ENCODE measurements at regions not wholly inside any gene's neighbourhood (a gene's known extent, or its start where the extent isn't known, plus 50 kb on each side); places are given as distances from the start of the nearest gene placed in this dataset.

DNA sequence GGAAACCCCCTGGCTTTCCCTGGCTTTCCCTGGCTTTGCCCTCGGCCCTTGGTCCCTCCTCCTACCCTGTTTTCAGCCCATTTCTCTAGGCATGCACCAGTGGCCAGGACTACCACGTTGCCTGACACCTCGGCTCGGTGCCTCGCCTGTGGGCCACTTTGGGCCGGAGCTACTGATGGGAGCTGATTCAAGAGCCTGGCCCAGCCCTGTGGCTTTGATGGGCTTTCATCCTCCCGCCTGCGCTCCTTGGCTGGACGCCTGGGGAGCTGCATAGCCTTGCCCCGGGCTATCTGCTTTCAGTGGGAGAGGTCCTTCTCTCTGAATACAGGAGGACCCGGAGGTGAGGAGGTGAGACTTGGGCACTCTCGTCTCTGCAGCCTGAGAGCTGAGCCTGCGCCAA lies 192.7 kb upstream of the HES1 start:
- Histone ChIP-seq H3K27me3 (ENCODE audit: control insufficient read depth in 5 of 5, insufficient read depth in 4 of 5, low read length in 5 of 5) (peaks cover 0 to 4% (median 0%) of the 10 kb centered on the region in 5 donors), H3K4me1 (ENCODE audit: control insufficient read depth in 5 of 5, insufficient read depth in 5 of 5, low read length in 5 of 5) (peaks cover 0 to 7% (median 0%) of the 10 kb centered on the region in 5 donors), H3K36me3 (ENCODE audit: control insufficient read depth in 5 of 5, insufficient read depth in 5 of 5, low read length in 5 of 5) (no peaks in the 10 kb centered on the region), H3K27ac (ENCODE audit: low read depth, low read length) (no peak overlapping the region), H3K4me3 (ENCODE audit: low read depth in 1 of 5, low read length in 5 of 5) (no peak overlapping the region), H3K9ac (ENCODE audit: low read length in 5 of 5) (no peak overlapping the region), H3K9me3 (ENCODE audit: control insufficient read depth in 5 of 5, low read length in 5 of 5) (no peaks in the 10 kb centered on the region)

DNA sequence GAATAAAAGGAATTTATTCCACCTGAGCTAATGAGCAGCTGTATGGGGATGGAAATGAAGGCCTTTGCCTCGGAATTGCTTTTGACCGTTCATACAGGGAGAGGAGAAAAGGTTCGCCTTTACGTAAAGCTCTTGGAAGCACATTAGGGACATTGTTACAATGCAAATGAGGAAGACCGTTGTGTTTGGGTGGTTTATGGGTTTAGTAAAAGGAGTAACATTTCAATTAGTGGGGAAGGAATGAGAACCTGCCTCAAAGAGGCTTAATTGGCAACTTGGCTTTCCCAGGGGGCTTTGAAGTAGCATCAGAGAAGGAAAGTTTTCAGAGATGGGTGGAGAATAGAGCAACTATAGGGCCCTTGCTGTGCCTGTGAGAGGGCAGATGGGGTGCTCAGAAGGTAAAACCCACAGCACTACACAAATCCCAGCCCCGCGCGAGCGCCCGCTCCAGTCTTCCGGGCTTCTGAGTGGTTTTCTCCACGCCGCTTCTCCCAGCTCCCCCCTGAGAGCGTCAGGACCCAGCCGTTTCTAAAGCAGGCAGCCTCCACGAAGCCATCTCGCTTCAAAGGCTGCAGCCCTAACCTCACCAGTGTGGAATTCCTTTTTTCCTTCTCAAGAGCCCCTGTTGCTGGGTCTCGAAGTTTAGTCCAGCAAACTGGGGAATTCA lies 192.0 kb upstream of the HES1 start:
- no peaks in the 10 kb centered on the region for H3K36me3 ChIP-seq (ENCODE audit: control insufficient read depth in 5 of 5, insufficient read depth in 5 of 5, low read length in 5 of 5)
- no peak overlapping the region for H3K27ac ChIP-seq (ENCODE audit: low read depth, low read length)
- H3K27me3 ChIP-seq (ENCODE audit: control insufficient read depth in 5 of 5, insufficient read depth in 4 of 5, low read length in 5 of 5) = peaks cover 0 to 6% (median 0%) of the 10 kb centered on the region in 5 donors
- H3K9ac ChIP-seq (ENCODE audit: low read length in 5 of 5) = no peak overlapping the region
- H3K4me3 ChIP-seq (ENCODE audit: low read depth in 1 of 5, low read length in 5 of 5) = no peak overlapping the region
- peaks cover 0 to 7% (median 0%) of the 10 kb centered on the region in 5 donors for H3K4me1 ChIP-seq (ENCODE audit: control insufficient read depth in 5 of 5, insufficient read depth in 5 of 5, low read length in 5 of 5)
- H3K9me3 ChIP-seq (ENCODE audit: control insufficient read depth in 5 of 5, low read length in 5 of 5) = no peaks in the 10 kb centered on the region

DNA sequence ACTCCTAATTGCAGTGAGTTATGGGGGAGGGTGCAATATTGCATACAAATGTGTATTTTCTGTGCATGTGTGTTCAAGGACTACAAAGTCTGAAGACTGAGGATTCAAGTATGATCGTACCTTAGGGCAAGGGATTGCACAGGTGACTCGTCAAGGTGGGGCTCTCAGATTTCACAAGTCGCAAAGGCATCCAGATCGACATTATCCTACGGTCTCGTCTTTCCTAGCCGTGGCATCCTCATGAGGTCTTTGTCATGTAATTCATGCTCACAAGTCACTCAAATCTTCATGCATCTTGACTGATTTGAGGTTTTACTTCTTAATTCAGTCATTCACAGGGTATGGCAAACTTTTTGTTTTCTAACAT lies 191.4 kb upstream of the HES1 start:
- Histone ChIP-seq H3K27ac (ENCODE audit: low read depth, low read length) (no peak overlapping the region), H3K9ac (ENCODE audit: low read length in 5 of 5) (no peak overlapping the region), H3K27me3 (ENCODE audit: control insufficient read depth in 5 of 5, insufficient read depth in 4 of 5, low read length in 5 of 5) (peaks cover 0 to 6% (median 0%) of the 10 kb centered on the region in 5 donors), H3K4me3 (ENCODE audit: low read depth in 1 of 5, low read length in 5 of 5) (no peak overlapping the region), H3K4me1 (ENCODE audit: control insufficient read depth in 5 of 5, insufficient read depth in 5 of 5, low read length in 5 of 5) (peaks cover 0 to 7% (median 0%) of the 10 kb centered on the region in 5 donors), H3K36me3 (ENCODE audit: control insufficient read depth in 5 of 5, insufficient read depth in 5 of 5, low read length in 5 of 5) (no peaks in the 10 kb centered on the region), H3K9me3 (ENCODE audit: control insufficient read depth in 5 of 5, low read length in 5 of 5) (no peaks in the 10 kb centered on the region)

DNA sequence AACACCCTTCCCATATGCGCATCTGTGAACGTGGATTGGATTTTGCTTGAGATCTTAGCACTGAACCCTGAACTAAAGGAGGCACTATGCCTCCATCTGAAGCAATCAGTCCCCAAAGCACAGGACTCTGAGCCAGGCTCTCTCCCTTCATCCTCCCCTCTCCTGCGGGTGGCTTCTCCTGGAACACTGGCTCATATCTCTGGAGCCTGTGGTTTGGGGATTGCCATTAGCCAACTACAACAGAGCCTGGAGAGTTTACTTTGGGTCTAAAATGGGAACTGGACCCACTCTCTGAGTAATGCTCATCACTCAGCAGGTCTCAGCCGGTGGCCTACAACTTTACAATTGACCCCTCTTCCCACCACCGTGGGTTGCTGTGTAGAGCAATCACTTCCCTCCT lies 190.8 kb upstream of the HES1 start:
- Histone ChIP-seq H3K27me3 (ENCODE audit: control insufficient read depth in 5 of 5, insufficient read depth in 4 of 5, low read length in 5 of 5) (peaks cover 0 to 6% (median 0%) of the 10 kb centered on the region in 5 donors), H3K4me3 (ENCODE audit: low read depth in 1 of 5, low read length in 5 of 5) (no peak overlapping the region), H3K4me1 (ENCODE audit: control insufficient read depth in 5 of 5, insufficient read depth in 5 of 5, low read length in 5 of 5) (peaks cover 0 to 7% (median 0%) of the 10 kb centered on the region in 5 donors), H3K9ac (ENCODE audit: low read length in 5 of 5) (no peak overlapping the region), H3K27ac (ENCODE audit: low read depth, low read length) (no peak overlapping the region), H3K36me3 (ENCODE audit: control insufficient read depth in 5 of 5, insufficient read depth in 5 of 5, low read length in 5 of 5) (no peaks in the 10 kb centered on the region), H3K9me3 (ENCODE audit: control insufficient read depth in 5 of 5, low read length in 5 of 5) (no peaks in the 10 kb centered on the region)

DNA sequence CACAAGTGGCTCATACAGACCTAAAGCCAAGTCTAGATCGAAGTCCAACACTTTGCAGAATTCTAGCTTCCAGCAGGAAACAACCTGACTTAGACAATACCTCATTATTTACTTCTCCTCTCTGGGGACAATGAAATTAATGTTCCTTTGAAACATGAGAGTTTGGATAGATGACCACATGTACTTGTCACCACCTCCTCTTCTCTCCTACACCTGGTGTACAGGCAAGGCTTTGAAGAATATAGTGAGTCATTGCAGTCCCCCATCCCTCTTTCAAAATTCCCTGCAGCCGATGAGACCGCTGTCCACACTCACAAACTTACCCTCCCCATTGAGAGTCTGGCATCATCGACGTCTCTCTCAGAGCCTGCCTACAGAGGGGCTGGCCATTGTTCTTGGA lies 189.0 kb upstream of the HES1 start:
- Histone ChIP-seq H3K9me3 (ENCODE audit: control insufficient read depth in 5 of 5, low read length in 5 of 5) (no peaks in the 10 kb centered on the region), H3K4me3 (ENCODE audit: low read depth in 1 of 5, low read length in 5 of 5) (no peak overlapping the region), H3K4me1 (ENCODE audit: control insufficient read depth in 5 of 5, insufficient read depth in 5 of 5, low read length in 5 of 5) (peaks cover 0 to 7% (median 0%) of the 10 kb centered on the region in 5 donors), H3K27ac (ENCODE audit: low read depth, low read length) (no peak overlapping the region), H3K36me3 (ENCODE audit: control insufficient read depth in 5 of 5, insufficient read depth in 5 of 5, low read length in 5 of 5) (no peaks in the 10 kb centered on the region), H3K9ac (ENCODE audit: low read length in 5 of 5) (no peak overlapping the region), H3K27me3 (ENCODE audit: control insufficient read depth in 5 of 5, insufficient read depth in 4 of 5, low read length in 5 of 5) (peaks cover 0 to 8% (median 4%) of the 10 kb centered on the region in 5 donors)

DNA sequence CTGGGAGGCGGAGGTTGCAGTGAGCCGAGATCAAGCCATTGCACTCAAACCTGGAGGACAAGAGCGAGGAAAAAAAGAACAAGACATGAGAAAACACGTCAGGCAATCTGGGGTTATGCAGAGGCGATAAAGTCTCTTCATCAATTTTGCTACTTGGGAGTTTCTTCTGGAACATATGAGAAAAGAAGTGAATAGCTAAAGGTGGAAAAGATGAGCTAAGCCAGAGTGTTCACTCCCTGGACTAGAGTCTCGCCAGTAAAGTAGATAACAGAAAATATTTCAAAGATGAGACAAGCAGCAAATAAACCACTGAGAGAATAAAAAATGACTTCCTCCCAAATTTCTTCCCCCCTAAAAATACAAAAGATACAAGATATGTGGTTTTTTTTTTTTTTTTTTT lies 188.4 kb upstream of the HES1 start:
- Histone ChIP-seq H3K9ac (ENCODE audit: low read length in 5 of 5) (no peak overlapping the region), H3K4me1 (ENCODE audit: control insufficient read depth in 5 of 5, insufficient read depth in 5 of 5, low read length in 5 of 5) (peaks cover 0 to 7% (median 0%) of the 10 kb centered on the region in 5 donors), H3K4me3 (ENCODE audit: low read depth in 1 of 5, low read length in 5 of 5) (no peak overlapping the region), H3K36me3 (ENCODE audit: control insufficient read depth in 5 of 5, insufficient read depth in 5 of 5, low read length in 5 of 5) (no peaks in the 10 kb centered on the region), H3K9me3 (ENCODE audit: control insufficient read depth in 5 of 5, low read length in 5 of 5) (no peaks in the 10 kb centered on the region), H3K27me3 (ENCODE audit: control insufficient read depth in 5 of 5, insufficient read depth in 4 of 5, low read length in 5 of 5) (peaks cover 0 to 8% (median 4%) of the 10 kb centered on the region in 5 donors), H3K27ac (ENCODE audit: low read depth, low read length) (no peak overlapping the region)

DNA sequence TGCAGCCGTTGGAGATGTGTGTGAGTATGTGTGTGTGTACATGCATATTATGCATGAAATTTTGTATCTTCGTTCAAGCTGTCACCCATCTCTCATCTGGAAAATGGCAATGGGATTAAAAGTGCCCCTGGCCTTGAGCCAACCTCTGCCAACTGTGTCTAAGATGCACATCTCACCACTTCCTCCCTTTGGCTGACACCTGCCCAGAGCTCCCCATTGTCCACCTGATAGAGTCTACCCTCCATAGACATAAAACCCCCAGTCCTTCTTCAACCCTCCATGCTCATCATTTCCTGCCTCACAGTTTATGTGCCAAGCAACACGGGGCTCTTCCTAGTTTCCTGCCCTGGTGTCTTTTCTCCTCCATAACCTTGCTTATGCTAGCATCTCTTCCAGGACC lies 187.5 kb upstream of the HES1 start:
- Histone ChIP-seq H3K4me1 (ENCODE audit: control insufficient read depth in 5 of 5, insufficient read depth in 5 of 5, low read length in 5 of 5) (peaks cover 0 to 7% (median 0%) of the 10 kb centered on the region in 5 donors), H3K36me3 (ENCODE audit: control insufficient read depth in 5 of 5, insufficient read depth in 5 of 5, low read length in 5 of 5) (no peaks in the 10 kb centered on the region), H3K27me3 (ENCODE audit: control insufficient read depth in 5 of 5, insufficient read depth in 4 of 5, low read length in 5 of 5) (peaks cover 0 to 8% (median 4%) of the 10 kb centered on the region in 5 donors), H3K9ac (ENCODE audit: low read length in 5 of 5) (no peak overlapping the region), H3K4me3 (ENCODE audit: low read depth in 1 of 5, low read length in 5 of 5) (no peak overlapping the region), H3K9me3 (ENCODE audit: control insufficient read depth in 5 of 5, low read length in 5 of 5) (no peaks in the 10 kb centered on the region), H3K27ac (ENCODE audit: low read depth, low read length) (no peak overlapping the region)

DNA sequence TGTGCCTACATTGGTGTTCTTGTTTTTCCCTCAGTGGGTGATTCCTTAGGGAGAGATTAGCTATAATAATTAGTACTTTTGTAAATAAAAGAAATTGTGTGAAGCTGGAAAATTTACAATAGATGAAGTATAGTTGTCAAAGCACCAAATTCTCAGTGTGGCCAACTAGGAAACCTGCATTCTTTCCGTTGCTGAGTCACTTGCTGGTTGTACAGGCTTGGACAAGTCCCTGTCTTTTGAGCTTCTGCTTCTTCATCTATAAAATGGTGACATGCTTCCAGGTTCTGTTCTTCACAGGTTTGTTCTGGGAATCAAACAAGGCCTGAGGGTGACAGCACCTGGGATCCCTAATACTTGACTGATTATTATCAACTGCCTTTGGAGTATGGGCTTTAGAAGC lies 184.1 kb upstream of the HES1 start:
- Histone ChIP-seq H3K9me3 (ENCODE audit: control insufficient read depth in 5 of 5, low read length in 5 of 5) (peaks cover 4 to 12% (median 10%) of the 10 kb centered on the region in 5 donors), H3K27ac (ENCODE audit: low read depth, low read length) (no peak overlapping the region), H3K27me3 (ENCODE audit: control insufficient read depth in 5 of 5, insufficient read depth in 4 of 5, low read length in 5 of 5) (peaks cover 0 to 4% (median 4%) of the 10 kb centered on the region in 5 donors), H3K36me3 (ENCODE audit: control insufficient read depth in 5 of 5, insufficient read depth in 5 of 5, low read length in 5 of 5) (no peaks in the 10 kb centered on the region), H3K4me1 (ENCODE audit: control insufficient read depth in 5 of 5, insufficient read depth in 5 of 5, low read length in 5 of 5) (peaks cover 0 to 2% (median 0%) of the 10 kb centered on the region in 5 donors), H3K9ac (ENCODE audit: low read length in 5 of 5) (no peak overlapping the region), H3K4me3 (ENCODE audit: low read depth in 1 of 5, low read length in 5 of 5) (no peak overlapping the region)

DNA sequence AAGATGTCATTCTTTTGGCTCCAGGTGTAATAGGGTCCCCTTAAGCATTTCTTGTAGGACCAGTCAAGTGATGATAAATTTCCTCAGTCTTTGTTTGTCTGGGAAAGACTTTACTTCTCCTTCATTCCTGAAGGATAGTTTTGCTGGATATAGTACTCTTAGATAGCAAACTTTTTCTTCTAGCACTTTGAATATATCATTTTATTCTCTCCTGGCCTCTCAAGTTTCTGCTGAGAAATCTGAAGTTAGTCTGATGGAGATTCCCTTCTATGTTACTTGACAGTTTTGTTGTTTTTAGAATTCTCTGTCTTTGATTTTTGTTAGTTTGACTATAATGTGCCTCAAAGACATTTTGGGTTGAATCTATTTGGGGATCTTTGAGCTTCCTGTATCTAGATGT lies 181.2 kb upstream of the HES1 start:
- Histone ChIP-seq H3K9me3 (ENCODE audit: control insufficient read depth in 5 of 5, low read length in 5 of 5) (peaks cover 4 to 12% (median 10%) of the 10 kb centered on the region in 5 donors), H3K27me3 (ENCODE audit: control insufficient read depth in 5 of 5, insufficient read depth in 4 of 5, low read length in 5 of 5) (peaks cover 0 to 9% (median 5%) of the 10 kb centered on the region in 5 donors), H3K27ac (ENCODE audit: low read depth, low read length) (no peak overlapping the region), H3K9ac (ENCODE audit: low read length in 5 of 5) (no peak overlapping the region), H3K4me1 (ENCODE audit: control insufficient read depth in 5 of 5, insufficient read depth in 5 of 5, low read length in 5 of 5) (no peaks in the 10 kb centered on the region), H3K4me3 (ENCODE audit: low read depth in 1 of 5, low read length in 5 of 5) (no peak overlapping the region), H3K36me3 (ENCODE audit: control insufficient read depth in 5 of 5, insufficient read depth in 5 of 5, low read length in 5 of 5) (no peaks in the 10 kb centered on the region)

DNA sequence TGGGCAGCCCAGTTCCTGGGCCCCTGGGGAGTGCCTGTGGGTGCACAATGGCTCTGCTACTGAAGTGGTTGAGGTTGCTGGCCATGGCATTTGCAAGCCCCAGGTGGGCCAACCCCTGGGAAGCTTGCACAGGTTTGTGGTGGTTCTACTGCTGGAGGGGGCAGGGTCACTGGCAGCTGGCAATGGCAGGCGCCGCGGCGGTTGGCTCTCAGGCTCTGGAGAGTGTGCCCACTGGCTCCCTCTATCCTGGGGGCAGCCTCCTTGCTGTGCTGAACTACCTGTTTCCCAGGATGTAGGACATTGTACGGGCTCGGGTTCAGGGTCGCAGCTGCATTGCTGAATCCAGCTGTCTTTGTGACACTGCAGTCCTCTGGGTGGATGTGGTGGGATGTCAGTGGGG lies 180.2 kb upstream of the HES1 start:
- H3K27me3 ChIP-seq (ENCODE audit: control insufficient read depth in 5 of 5, insufficient read depth in 4 of 5, low read length in 5 of 5) = peaks cover 0 to 16% (median 13%) of the 10 kb centered on the region in 5 donors
- no peaks in the 10 kb centered on the region for H3K36me3 ChIP-seq (ENCODE audit: control insufficient read depth in 5 of 5, insufficient read depth in 5 of 5, low read length in 5 of 5)
- H3K9me3 ChIP-seq (ENCODE audit: control insufficient read depth in 5 of 5, low read length in 5 of 5) = peaks cover 4 to 12% (median 10%) of the 10 kb centered on the region in 5 donors
- no peak overlapping the region for H3K27ac ChIP-seq (ENCODE audit: low read depth, low read length)
- H3K4me3 ChIP-seq (ENCODE audit: low read depth in 1 of 5, low read length in 5 of 5) = no peak overlapping the region
- H3K4me1 ChIP-seq (ENCODE audit: control insufficient read depth in 5 of 5, insufficient read depth in 5 of 5, low read length in 5 of 5) = peaks cover 0 to 2% (median 0%) of the 10 kb centered on the region in 5 donors
- H3K9ac ChIP-seq (ENCODE audit: low read length in 5 of 5) = no peak overlapping the region
